NCI-H1417 (cell line): ENCODE measurements at regions not wholly inside any gene's neighbourhood (a gene's known extent, or its start where the extent isn't known, plus 50 kb on each side); places are given as distances from the start of the nearest gene placed in this dataset.

Source experiments
- DNase-seq, 3 experiments: peaks; one replicate each; lab custom pipeline; 2025; lab: John Stamatoyannopoulos, UW

DNA sequence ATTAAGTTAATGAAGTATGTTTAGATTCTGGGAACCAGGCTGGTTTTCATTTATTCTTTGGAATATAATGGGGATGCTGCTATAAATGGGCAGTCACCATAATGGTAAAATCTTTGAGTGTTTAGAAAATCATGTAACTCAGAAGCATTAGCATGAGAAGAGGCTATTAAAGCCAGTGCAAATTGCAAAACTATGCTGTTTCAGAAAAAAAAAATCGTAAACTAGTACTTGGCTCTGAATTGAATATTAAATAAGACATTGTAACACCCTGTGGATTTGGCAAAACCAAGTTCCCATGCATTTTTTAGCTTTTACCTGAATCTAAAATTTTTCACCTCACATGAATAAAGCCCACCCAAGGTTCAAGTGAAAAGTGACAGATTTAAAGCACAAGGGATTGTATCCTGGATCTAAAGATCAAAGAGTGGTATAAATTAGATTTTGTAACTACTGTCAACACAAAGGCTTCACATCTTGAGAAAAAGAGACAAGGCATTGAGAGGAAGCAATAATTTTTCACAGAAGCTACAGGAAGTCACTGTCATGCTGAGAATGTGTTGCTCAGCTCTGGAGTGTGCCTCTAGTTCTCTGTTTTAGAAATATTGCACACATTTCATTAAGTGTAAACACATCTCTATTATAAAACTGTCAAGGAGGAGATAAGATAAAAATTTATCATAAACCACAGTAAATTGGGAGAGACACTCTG lies 142.2 kb downstream of the ABCA8 start:
- peak in 1 of 3 experiments; percentile 5 for DNase-seq

DNA sequence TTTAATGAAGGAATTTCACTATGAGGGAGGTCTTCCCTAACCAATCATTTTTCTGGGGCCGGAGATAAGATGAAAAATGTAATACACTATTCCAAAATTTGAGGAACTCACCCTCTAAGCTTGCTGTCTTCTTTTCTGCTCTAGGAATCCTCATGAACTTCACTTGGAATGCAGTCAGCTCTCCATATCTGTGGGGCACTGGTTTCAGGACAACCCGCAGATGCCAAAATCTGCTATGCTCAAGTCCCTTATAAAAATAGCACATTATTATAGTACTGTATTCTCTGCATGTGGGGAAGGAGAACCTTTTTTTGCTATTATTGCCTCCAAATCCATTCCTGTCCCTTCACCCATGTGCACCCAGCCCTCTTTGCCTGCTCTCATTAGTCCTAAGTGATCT lies 146.0 kb downstream of the ABCA8 start:
- no peak for DNase-seq

DNA sequence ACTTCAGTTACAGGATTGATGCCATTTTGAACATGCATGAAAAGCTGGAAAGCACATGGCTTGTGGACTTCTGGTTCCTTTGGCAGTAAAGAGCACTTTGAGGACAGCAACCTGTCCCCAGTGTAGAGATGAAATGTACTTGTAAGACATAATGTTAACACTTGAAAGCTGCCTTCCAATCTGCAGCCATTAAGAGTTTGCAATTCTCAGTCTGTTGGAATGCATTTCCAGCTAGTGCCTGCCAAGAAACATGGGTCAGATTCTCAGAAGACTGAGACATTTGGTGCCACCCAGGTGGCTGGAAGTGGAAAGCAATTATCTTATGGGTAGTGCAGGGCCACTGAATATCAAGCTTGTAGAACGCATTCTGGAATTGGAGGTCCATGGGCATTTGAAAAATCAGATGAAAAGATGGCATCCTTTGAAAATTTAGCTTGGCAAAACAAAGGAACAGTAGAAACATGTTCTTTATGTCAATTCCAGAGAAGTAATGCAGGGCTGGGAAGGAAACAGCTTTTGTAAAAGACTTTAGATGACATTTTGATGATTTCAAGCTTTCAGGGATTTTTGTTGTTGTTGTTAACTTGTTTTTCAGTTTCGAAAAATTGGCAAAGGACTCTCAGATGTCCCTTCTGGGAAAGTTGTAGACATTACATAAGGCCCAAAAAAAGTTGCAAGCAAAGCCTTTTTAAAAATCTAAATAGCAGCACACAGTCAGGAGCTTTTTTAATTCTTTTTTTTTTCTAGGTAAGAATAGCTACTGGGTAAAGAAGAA lies 147.0 kb downstream of the ABCA8 start:
- DNase-seq, result no peak

DNA sequence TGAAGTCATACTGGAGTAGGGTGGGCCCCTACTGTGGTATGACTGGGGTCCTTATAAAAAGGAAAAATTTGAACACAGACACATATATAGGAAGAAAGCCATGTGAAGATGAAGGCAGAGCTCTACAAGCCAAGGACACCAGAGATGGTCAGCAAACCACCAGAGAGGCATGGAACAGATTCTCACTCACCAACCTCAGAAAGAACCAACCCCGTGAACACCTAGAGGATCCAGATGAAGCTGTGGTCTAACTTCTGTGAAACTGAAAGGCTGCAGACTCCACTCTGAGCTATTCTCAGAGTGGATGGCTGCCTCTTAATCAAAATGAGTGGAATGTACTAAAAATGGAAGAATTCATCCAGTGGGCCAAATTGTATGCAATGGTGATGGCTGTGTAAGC lies 149.6 kb downstream of the ABCA8 start:
- DNase-seq, result no peak

DNA sequence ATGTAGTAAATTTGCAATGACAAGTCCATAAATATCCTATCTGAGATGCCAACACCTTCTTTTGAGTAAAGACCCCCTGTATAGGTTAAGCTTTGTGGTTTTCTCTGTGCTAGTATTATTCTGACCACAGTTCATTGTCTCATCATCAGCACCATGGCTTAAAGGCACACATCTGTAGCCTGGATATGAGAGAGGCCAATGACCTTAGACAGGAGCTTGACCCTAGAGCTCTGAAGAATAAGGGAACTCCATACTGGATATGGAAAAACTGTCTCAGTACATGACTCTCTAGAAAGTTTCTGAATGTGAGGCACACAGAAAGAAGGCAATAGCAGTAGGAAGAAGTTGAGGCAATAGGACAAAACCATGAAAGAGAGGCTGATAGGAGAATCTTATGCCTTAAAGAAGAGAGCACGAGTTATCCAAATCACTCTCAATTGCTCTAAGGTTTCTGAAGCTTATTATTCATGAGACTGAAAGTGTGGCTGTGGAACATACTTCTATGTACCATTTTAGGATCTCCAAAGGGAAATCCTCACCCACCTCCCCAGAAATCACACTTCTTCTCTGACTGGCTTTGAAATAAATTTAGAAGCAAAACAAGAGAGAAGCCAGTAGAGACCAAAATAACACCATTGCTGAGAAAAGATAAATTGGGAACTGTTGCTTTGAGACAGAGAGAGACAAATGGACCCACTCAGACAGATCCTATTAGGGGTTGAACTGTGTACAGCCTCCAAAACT lies 150.2 kb downstream of the ABCA8 start:
- no peak for DNase-seq

DNA sequence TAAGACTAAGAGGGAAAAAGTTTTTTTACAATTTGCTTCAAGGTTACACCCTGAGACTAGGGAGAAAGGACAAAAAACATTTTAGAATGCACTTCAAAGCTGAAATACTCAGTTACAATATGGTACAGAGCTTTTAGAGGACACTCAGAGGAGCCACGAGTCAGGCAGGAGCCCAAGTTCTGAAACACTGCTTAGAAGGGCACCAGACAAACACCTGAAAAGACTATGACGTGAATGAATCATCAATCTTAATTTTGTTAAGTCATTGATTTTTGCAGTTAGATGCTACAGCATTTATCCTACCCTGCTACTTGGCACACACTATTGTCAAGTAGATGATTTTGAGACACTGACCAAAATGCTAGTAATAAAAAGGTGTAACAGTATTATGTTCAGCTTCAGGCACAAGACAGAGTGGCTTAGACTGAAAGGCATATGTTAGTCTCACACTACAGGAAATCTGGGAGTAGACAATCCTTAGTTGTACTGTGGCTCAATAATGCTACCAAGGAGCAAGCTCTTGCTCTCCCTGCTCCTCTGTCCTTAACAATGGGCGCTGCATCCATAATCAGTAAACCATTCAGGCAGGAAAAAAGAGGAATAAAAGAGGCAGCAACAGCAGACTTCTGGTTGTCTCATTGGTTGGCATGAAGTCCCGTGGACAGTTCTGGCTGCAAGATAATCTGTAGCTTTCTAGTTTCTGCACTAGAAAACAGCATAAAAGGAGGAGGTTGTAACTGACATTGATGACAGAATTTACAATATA lies 151.8 kb downstream of the ABCA8 start:
- no peak for DNase-seq

DNA sequence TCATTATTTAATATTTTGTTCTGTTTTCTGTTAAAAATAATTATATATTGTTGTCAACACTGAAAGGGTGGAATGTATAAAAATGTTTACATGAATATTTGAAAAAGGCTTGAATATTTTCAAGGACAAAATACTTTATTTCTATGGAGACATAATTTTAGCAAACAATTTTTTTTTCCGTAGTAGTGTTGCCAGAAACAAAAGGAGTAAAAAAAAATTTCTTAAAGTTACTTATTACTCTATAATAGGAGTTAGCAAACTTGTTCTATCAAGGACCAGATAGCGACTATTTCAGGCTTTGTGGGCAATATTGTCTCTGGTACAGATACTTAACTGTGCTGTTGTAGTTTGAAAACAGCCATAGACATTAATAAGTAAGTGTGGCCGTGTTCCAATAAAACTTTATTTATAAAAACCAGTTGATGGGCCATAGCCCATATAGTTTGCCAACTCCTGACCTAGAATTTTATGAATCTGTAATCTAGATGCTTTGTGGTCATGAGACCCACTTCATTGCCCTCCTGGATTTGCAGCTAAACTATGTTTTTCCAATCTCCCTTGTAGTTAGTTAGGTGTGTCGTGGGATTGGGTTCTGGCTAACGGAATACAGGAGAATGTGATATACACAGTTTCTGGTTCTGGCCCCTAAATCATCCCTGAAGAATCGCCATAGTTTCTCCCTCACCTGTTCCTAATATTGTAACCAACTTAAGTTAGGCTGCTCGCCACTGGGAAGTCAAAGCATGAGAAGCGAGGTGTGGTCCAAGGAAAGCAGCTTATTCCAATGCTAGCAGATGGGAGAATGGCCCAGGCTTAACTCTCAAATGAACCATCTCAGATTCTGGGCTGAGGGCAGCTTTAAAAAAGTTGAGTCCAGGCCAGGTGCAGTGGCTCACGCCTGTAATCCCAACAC lies 153.6 kb downstream of the ABCA8 start:
- DNase-seq, result no peak

DNA sequence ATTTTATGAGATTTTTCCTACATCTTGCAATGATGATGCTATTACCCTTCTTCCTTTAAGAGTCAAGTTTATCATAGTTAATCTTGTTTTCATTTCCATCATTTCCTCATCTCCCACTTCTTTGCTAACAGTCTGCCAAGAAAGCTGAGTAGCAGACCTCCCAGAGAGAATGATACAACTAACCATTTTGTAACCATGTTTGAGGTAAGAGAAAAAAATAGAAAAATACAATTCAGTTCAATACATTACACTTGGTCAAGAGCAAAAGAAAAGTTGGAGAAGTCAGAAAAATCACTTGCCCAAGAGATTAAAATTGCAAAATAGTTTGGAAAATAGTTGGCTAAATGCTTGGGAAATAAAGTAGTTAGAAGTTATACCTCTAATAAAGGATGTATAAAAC lies 154.4 kb downstream of the ABCA8 start:
- no peak for DNase-seq

DNA sequence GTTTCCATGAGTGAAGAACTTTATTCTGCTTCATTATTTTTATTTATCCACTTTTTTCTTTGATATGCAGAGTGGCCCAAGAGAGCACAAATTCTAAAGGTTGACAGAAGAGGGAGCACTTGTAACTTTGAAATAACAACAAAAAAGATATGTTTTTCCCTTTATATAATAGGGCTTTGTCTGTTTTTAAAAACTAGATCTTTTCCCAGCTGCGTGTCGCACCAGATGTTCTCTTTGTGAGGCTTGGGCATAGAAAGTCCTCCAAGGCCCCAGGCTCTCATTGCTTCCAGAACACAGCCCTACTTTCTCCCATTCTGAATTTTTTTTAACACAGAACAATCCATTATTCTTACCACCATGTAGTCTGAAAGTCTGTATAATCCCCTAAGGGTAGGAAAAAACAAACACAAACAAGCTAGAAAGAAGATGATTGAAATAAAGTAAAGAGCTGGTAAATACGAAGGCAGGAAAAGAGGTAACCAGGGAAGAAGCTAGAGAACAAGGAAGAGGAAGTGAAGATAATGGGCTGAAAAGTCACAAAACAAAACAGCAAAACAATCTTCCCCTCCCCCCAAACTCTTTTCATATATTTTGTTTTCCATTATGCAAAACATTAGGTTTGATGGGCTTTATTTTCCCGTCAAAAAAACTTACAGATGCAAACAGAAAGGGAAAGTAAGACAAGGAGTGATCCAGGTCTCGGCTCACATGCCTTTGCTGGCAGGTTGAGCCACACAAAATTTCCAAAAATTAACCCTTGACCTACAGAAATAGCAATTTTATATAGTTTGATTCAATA lies 160.4 kb downstream of the ABCA8 start:
- no peak for DNase-seq

DNA sequence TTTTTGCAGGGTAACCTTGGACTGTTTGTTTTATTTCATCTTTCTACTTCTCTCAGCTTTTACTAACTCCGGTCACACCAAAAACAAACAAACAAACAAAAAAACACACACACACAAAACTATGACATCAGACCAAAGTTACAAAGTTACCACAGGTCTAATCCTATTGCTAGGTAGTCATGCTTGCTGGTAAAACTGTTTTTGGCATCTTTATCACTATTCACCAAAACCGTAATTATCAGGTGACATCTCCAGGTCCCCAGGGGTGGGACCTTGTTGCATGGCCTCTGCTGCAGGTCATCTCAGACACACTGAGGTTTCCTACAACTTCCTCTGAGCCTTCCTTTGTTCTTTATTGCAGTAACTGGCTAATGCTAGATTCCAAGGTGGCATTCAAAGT lies 162.3 kb downstream of the ABCA8 start:
- no peak for DNase-seq

DNA sequence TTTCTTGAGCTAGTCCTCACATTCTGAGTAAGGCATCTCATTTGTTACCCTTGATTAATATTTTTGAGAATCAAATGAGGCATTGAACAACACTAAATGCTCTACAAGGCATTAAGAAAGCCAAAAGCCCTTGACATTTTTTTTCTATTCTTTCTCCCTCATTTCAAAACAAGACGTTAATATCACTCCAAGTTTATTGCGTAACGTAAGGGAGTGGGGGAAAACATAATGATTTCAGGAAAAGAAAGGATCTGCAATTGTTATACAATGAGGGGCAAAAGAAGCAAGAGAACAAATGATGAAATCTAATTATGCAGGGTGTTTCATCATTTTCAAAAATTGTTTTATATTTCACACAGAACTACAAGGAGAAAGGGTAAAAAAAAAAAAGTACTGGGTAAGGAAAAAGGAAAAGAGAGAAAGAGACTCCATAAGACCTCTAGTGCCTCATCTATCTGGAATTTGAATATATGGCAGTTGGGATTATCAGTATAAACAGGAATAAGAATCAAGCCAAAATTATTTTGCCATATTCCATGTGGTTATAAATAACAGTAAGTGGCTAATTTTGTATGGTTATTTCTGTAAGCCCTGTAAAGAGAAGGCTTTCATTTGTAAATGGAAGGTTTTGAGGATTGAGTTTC lies 163.0 kb downstream of the ABCA8 start:
- no peak for DNase-seq

DNA sequence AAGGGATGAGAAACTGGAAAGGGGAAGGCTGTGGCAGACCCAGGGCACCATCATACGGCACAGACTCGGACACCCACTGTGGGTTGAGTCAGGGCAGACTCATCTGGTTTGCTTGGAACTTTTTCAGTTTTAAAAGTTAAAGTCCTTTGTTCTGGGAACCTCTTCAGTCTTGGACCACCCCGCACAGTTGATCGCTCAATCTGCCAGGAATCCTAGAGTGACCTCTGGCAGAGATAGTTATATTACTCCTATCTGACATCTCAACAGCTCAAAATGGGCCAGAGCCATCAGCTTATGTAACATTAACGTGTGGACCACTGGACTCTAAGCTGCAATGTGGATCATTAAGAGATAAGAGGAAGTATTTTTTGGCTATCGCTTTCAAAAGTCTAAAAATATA lies 164.3 kb downstream of the ABCA8 start:
- no peak for DNase-seq

DNA sequence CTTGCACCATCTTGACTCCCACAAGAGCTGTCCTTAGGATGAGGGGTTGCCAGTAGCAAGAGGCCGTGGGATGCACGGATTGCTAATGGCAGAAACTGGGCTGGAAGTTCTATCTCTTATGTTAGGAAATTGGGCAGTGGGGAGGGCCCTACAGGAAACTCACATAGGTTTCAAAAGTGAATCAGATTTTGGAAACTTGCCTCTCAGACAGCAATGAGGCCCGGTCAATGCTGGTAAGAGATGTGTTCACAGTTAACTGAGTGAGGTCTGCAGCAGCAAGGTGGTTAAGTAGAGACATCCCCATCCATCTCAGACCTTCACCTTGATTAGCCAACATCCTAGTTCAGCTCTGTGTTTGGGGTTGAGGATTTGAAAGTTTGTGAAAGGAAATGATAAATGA lies 164.7 kb downstream of the ABCA8 start:
- DNase-seq, result no peak

DNA sequence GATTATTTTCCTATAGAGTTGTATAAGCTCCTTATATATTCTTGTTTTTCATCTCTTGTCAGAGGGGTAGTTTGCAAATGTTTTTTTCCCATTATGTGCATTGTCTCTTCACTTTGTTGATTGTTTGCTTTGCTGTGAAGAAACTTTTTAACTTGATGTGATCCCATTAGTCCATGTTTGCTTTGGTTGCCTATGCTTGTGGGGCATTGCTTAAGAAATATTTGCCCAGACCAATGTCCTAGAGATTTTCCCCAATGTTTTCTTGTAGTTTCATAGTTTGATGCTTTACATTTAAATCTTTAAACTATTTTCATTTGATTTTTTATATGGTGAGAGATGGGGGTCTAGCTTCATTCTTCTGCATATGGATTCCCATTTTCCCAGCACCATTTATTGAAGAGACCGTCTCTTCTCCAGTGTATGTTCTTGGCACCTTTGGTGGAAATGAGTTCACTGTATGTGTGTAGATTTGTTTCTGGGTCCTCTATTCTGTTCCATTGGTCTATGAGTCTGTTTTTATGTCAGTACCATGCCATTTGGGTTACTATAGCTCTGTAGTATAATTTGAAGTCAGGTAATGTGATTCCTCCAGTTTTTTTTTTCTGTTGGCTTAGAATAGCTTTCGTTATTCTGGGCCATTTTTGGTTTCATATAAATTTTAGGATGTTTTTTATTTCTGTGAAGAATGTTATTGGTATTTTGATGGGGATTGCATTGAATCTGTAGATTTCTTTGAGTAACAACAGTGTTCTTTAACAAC lies 165.8 kb downstream of the ABCA8 start:
- no peak for DNase-seq

DNA sequence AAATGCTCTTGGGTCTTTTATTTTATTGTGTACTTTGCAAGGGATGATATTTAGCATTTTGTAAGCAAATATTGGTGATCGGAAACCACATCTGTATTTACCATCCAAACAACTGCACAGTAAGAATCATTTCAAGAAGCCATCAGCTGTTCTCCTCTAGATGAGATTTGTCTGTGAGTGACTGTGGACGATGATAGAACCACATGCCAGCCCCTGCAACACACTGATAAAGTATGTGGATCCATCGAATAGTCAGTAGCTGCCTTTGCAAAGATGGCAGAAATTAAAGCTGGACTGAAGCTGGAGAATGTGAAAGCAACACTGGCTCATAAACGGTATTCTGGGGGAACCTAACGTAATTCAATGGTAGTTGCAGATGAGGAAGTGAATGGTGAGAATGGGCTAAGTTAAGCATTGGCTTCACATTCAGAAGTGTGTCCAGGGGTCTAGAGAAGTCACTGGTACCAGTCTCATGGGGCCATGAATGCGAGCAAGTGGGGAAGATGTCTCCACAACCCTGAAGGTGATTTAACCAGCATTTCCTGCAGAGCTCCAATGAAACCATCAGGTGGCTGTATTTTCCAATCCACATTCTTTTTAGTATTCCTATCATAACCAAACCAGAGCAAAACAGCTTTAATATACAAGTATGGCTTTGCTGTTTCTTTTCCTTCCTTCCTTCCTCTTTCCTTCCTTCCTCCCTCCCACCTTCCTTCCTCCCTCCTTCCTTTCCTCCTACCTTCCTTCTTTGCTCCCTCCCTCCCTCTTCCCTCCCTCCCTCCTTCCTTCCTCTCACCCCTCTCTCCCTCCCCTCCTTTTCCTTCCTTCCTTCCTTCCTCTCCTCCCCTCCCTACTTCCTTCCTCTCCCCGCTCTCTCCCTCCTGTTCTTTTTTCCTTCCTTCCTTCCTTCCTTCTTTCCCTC lies 169.4 kb downstream of the ABCA8 start:
- no peak for DNase-seq

DNA sequence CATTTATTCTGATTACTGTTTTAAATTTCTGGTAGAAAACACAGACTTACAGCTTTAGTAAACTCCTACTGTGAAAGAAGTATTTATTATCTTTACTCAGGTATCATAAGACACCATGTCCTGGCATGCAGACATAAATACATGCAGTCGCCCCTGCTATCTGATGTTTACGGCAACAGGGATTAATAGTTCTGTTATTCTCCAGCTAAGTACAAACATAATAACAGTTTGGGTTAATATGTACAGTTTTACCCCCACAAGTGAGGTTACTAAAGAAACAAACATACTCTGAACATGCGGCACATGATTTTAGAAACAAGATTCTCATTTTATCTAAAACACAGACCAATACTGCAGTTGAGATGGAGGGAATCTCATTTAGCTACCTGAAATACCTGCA lies 170.8 kb downstream of the ABCA8 start:
- no peak for DNase-seq

DNA sequence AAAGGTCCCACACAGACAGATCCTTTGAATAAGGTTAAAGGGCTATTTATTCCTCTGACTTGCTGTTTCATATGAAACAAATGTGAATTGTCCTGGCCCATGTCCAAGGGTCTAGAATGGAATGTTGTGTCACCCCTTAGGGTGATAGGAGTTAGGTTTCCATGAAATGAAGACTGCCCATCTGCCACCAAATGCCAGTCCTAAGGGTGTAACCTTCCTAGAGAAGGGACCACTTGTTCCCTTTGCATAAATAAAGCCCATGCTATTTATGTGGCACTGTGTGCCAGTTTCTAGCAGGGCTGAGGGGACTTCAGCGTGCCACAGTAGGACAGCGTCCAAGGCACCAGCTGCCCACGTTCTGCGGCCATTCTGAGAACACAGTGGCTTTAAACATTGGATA lies 171.3 kb downstream of the ABCA8 start:
- no peak for DNase-seq

DNA sequence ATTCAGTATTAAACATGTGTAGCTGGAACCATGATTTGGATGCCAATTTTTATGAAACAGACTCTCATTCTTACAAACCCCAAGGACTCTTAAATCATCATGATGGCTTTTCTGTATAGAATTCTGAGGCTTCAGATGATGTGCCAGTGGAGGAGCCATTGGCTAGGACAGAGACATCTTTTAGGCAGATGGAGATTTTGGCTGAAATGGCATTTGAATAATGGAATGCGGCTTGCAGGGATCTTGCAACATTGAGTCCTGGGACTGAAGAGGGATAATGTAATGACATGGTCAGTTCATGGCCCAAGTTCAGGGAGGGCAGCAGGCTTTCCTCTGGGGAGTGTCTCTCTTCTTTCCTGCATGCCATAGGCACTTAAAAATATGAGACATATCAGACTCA lies 172.4 kb downstream of the ABCA8 start:
- no peak for DNase-seq
